ENCODE measurements at regions not wholly inside any gene's neighbourhood (a gene's known extent, or its start where the extent isn't known, plus 50 kb on each side); places are given as distances from the start of the nearest gene placed in this dataset.

DNA sequence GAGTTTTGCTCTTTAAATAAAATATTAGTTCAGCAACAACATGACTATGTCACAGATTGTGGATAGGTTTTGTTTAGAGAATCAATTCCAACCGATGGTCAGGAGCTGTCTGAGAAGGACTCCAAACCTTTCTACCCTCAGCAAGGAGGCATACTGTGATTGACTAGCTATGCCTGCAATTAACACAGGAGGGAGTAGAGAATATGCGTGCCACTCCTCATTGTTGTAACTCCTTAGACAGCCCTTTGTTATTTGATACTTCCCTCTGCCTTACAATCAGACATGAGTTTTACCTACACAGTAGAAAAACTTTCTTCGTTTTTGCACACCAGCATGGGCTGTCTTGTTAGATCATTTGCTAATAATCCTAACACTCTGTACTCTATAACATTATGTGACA is 796.5 kb downstream of the PRIM2 start:
- Histone ChIP-seq H4K91ac (replicated peaks; ENCODE audit: insufficient read length, low read length) (no peak overlapping the region), H3K4ac (replicated peaks; ENCODE audit: insufficient read length, low read depth, low read length) (no peak overlapping the region), H2BK15ac (ENCODE audit: low read length) (no peak overlapping the region), H3K23me2 (ENCODE audit: low read depth, low read length) (no peaks in the 10 kb centered on the region), H3K23ac (ENCODE audit: insufficient read length) (no peak overlapping the region), H3K36me3 (ENCODE audit: control insufficient read depth in 2 of 4, insufficient read depth in 4 of 4, low read length in 3 of 4) (no peaks in the 10 kb centered on the region), H3K14ac (ENCODE audit: insufficient read length) (no peak overlapping the region), H3K27ac (ENCODE audit: low read depth, low read length) (no peak overlapping the region), H3K4me2 (ENCODE audit: insufficient read depth in 1 of 2, low read depth in 2 of 2, low read length in 2 of 2) (no peak overlapping the region; a peak in 1 of 4 replicates), H3K27me3 (replicated peaks in 1 of 4; ENCODE audit: control insufficient read depth in 3 of 4, extremely low read depth in 1 of 4, insufficient read depth in 3 of 4, low read length in 3 of 4) (no peaks in the 10 kb centered on the region), H2AK5ac (ENCODE audit: low read depth, low read length) (no peak overlapping the region), H2BK20ac (ENCODE audit: low read length) (no peak overlapping the region), H2BK120ac (replicated peaks; ENCODE audit: low read depth, low read length) (no peak overlapping the region), H4K5ac (ENCODE audit: insufficient read length, low read depth, low read length) (no peak overlapping the region), H3K4me3 (ENCODE audit: extremely low read depth in 1 of 4, insufficient read depth in 2 of 4, low read depth in 3 of 4, low read length in 4 of 4) (no peak overlapping the region), H2AFZ (ENCODE audit: low read length) (no peak overlapping the region), H2BK5ac (ENCODE audit: low read depth, low read length) (no peak overlapping the region), H4K20me1 (replicated peaks in 1 of 2; ENCODE audit: control insufficient read depth in 1 of 2, insufficient read depth in 2 of 2, low read length in 2 of 2) (no peaks in the 10 kb centered on the region), H3K18ac (ENCODE audit: extremely low read depth, low read length) (no peak overlapping the region), H3K79me2 (ENCODE audit: control insufficient read depth in 1 of 2, insufficient read depth in 2 of 2, low read length in 2 of 2) (no peaks in the 10 kb centered on the region), H3K4me1 (replicated peaks in 1 of 4; ENCODE audit: control insufficient read depth in 3 of 4, insufficient read depth in 4 of 4, low read length in 3 of 4) (no peaks in the 10 kb centered on the region), H3K79me1 (ENCODE audit: low read depth, low read length) (no peaks in the 10 kb centered on the region), H3K56ac (replicated peaks; ENCODE audit: insufficient read length, low read depth, low read length) (no peak overlapping the region), H4K8ac (ENCODE audit: extremely low read depth, insufficient read depth, low read length) (no peak overlapping the region), H3K9me3 (ENCODE audit: insufficient read depth in 2 of 2, low read depth in 1 of 2, low read length in 1 of 2) (peaks cover 11 to 28% of the 10 kb centered on the region in 2 experiments; a peak in 3 of 4 replicates), H3K9ac (replicated peaks in 1 of 4; ENCODE audit: extremely low read depth in 1 of 4, low read depth in 3 of 4, low read length in 3 of 4) (no peak overlapping the region), H2BK12ac (ENCODE audit: low read depth, low read length) (no peak overlapping the region)
- FAIRE-seq = no peak
- WGBS, 2 experiments (ENCODE audit: extremely low coverage in 1 of 2, insufficient coverage in 1 of 2, insufficient read length in 1 of 2, insufficient replicate concordance in 2 of 2, low coverage in 1 of 2, low lambda C conversion rate in 2 of 2, missing lambda C conversion rate in 1 of 2) = 69% methylated on average over 3 of the region's 3 CpGs; no CpG with 5 or more reads in 1 of the 2 experiments
- CTCF ChIA-PET (ENCODE audit: partially characterized antibody) = no interaction called here
- POLR2A ChIA-PET (ENCODE audit: partially characterized antibody) = no interaction called here
- DNase-seq (ENCODE audit: low read depth in 1 of 2, low spot score in 2 of 2) = no peak
- no peak for TF ChIP-seq CTBP2 (IDR thresholded peaks at IDR 0.05; ENCODE audit: borderline replicate concordance, insufficient read depth, insufficient read length, low read length)
- no peak for TF ChIP-seq JUND (IDR thresholded peaks at IDR 0.05; ENCODE audit: low read length)
- TF ChIP-seq TAF1 (IDR thresholded peaks at IDR 0.05; ENCODE audit: low read depth, low read length) = no peak
- TF ChIP-seq EGR1 (IDR thresholded peaks at IDR 0.05; ENCODE audit: borderline replicate concordance, low read depth, low read length) = no peak
- no peak for TF ChIP-seq KDM4A (IDR thresholded peaks at IDR 0.05; ENCODE audit: low read depth, low read length, severe bottlenecking)
- no peak for TF ChIP-seq SRF (IDR thresholded peaks at IDR 0.05; ENCODE audit: low read depth, low read length)
- TF ChIP-seq RNF2 (IDR thresholded peaks at IDR 0.05; ENCODE audit: borderline replicate concordance, low read depth, low read length, missing control alignments, poor library complexity, severe bottlenecking) = no peak
- no peak for TF ChIP-seq TAF7 (optimal IDR thresholded peaks at IDR 0.05; ENCODE audit: borderline replicate concordance, low read depth, low read length)
- TF ChIP-seq SUZ12 (IDR thresholded peaks at IDR 0.05; ENCODE audit: low read length) = no peak
- TF ChIP-seq RXRA (IDR thresholded peaks at IDR 0.05; ENCODE audit: insufficient read depth, low read depth, low read length) = no peak
